ENCODE measurements at regions not wholly inside any gene's neighbourhood (a gene's known extent, or its start where the extent isn't known, plus 50 kb on each side); places are given as distances from the start of the nearest gene placed in this dataset.
A peak's percentile ranks its signal among the peaks of the same experiment; 100 is the strongest.

GRCh38 chr6:21800330-21800729 is 206.8 kb downstream of the SOX4 start:
- no peak overlapping the region for H3K9ac ChIP-seq
- WGBS, 2 experiments (ENCODE audit: low coverage in 1 of 2, low lambda C conversion rate in 2 of 2, missing lambda C conversion rate in 2 of 2) = 78% methylated on average over 2 of the region's 2 CpGs
- in situ Hi-C loops (cut with MboI) = no loop called here
- no peaks in the 10 kb centered on the region for H3K27me3 ChIP-seq (replicated peaks; ENCODE audit: insufficient read depth)
- H3K9me3 ChIP-seq (ENCODE audit: low read depth) = no peaks in the 10 kb centered on the region
- no peak overlapping the region for H3K4me3 ChIP-seq
- no peaks in the 10 kb centered on the region for H3K79me2 ChIP-seq (ENCODE audit: insufficient read depth)
- H3K27ac ChIP-seq = no peak overlapping the region
- no peak overlapping the region for H3K4me2 ChIP-seq (ENCODE audit: unreplicated experiment)
- H4K20me1 ChIP-seq (ENCODE audit: insufficient read depth) = no peaks in the 10 kb centered on the region
- H2AFZ ChIP-seq = no peak overlapping the region
- no peak for TF ChIP-seq EZH2phosphoT487 (IDR thresholded peaks at IDR 0.05; ENCODE audit: insufficient read depth, low read depth)
- no peak for TF ChIP-seq EZH2 (IDR thresholded peaks at IDR 0.05; ENCODE audit: insufficient read depth, poor library complexity, severe bottlenecking)
- H3K4me1 ChIP-seq (ENCODE audit: insufficient read depth) = no peaks in the 10 kb centered on the region
- no peaks in the 10 kb centered on the region for H3F3A ChIP-seq (ENCODE audit: insufficient read depth)
- DNase-seq = no peak
- H3K36me3 ChIP-seq (ENCODE audit: low read depth) = no peaks in the 10 kb centered on the region
- H3K9me2 ChIP-seq (ENCODE audit: insufficient read depth) = no peaks in the 10 kb centered on the region

GRCh38 chr6:21800948-21801438 is 207.4 kb downstream of the SOX4 start:
- WGBS, 2 experiments (ENCODE audit: low coverage in 1 of 2, low lambda C conversion rate in 2 of 2, missing lambda C conversion rate in 2 of 2) = 88 to 90% methylated on average over 11 of the region's 11 CpGs
- no peak overlapping the region for H3K27ac ChIP-seq

GRCh38 chr6:21801446-21802174 is 208.1 kb downstream of the SOX4 start:
- Histone ChIP-seq H3K4me2 (ENCODE audit: unreplicated experiment) (no peak overlapping the region), H3K9me3 (ENCODE audit: low read depth) (no peaks in the 10 kb centered on the region), H3K9ac (no peak overlapping the region), H2AFZ (0 out of 2 replicates have a peak overlapping the region, but pooled peaks have one; percentile 20), H3K9me2 (ENCODE audit: insufficient read depth) (no peaks in the 10 kb centered on the region), H4K20me1 (ENCODE audit: insufficient read depth) (no peaks in the 10 kb centered on the region), H3F3A (ENCODE audit: insufficient read depth) (no peaks in the 10 kb centered on the region), H3K27me3 (replicated peaks; ENCODE audit: insufficient read depth) (no peaks in the 10 kb centered on the region), H3K4me3 (no peak overlapping the region), H3K79me2 (ENCODE audit: insufficient read depth) (no peaks in the 10 kb centered on the region), H3K4me1 (ENCODE audit: insufficient read depth) (no peaks in the 10 kb centered on the region), H3K36me3 (ENCODE audit: low read depth) (no peaks in the 10 kb centered on the region), H3K27ac (no peak overlapping the region)
- in situ Hi-C loops (cut with MboI) = no loop called here
- TF ChIP-seq EZH2 (IDR thresholded peaks at IDR 0.05; ENCODE audit: insufficient read depth, poor library complexity, severe bottlenecking) (no peak), EZH2phosphoT487 (IDR thresholded peaks at IDR 0.05; ENCODE audit: insufficient read depth, low read depth) (no peak)
- WGBS, 2 experiments (ENCODE audit: low coverage in 1 of 2, low lambda C conversion rate in 2 of 2, missing lambda C conversion rate in 2 of 2) = 10 to 36% methylated on average over 1 of the region's 1 CpG
- no peak for DNase-seq

More at GRCh38 chr6:21800948-21801438, 207.4 kb downstream of the SOX4 start:
- no peaks in the 10 kb centered on the region for H4K20me1 ChIP-seq (ENCODE audit: insufficient read depth)
- no peak overlapping the region for H2AFZ ChIP-seq
- no peaks in the 10 kb centered on the region for H3F3A ChIP-seq (ENCODE audit: insufficient read depth)
- no peak overlapping the region for H3K4me3 ChIP-seq
- no peaks in the 10 kb centered on the region for H3K4me1 ChIP-seq (ENCODE audit: insufficient read depth)
- H3K9ac ChIP-seq = no peak overlapping the region
- in situ Hi-C loops (cut with MboI) = no loop called here
- H3K9me2 ChIP-seq (ENCODE audit: insufficient read depth) = no peaks in the 10 kb centered on the region
- H3K4me2 ChIP-seq (ENCODE audit: unreplicated experiment) = no peak overlapping the region
- TF ChIP-seq EZH2phosphoT487 (IDR thresholded peaks at IDR 0.05; ENCODE audit: insufficient read depth, low read depth) (no peak), EZH2 (IDR thresholded peaks at IDR 0.05; ENCODE audit: insufficient read depth, poor library complexity, severe bottlenecking) (no peak)
- H3K9me3 ChIP-seq (ENCODE audit: low read depth) = no peaks in the 10 kb centered on the region
- no peaks in the 10 kb centered on the region for H3K36me3 ChIP-seq (ENCODE audit: low read depth)
- peak; percentile 18 for DNase-seq
- H3K27me3 ChIP-seq (replicated peaks; ENCODE audit: insufficient read depth) = no peaks in the 10 kb centered on the region
- no peaks in the 10 kb centered on the region for H3K79me2 ChIP-seq (ENCODE audit: insufficient read depth)

GRCh38 chr6:21802175-21802822 is 208.7 kb downstream of the SOX4 start:
- 53 to 67% methylated on average over 2 of the region's 2 CpGs for WGBS, 2 experiments (ENCODE audit: low coverage in 1 of 2, low lambda C conversion rate in 2 of 2, missing lambda C conversion rate in 2 of 2)
- no peaks in the 10 kb centered on the region for H3K36me3 ChIP-seq (ENCODE audit: low read depth)
- H3K9me3 ChIP-seq (ENCODE audit: low read depth) = no peaks in the 10 kb centered on the region
- 0 out of 2 replicates have a peak overlapping the region, but pooled peaks have one; percentile 20 for H2AFZ ChIP-seq
- H3K4me2 ChIP-seq (ENCODE audit: unreplicated experiment) = no peak overlapping the region
- H3K79me2 ChIP-seq (ENCODE audit: insufficient read depth) = no peaks in the 10 kb centered on the region
- DNase-seq = no peak
- H3K9me2 ChIP-seq (ENCODE audit: insufficient read depth) = no peaks in the 10 kb centered on the region
- in situ Hi-C loops (cut with MboI) = no loop called here
- H3F3A ChIP-seq (ENCODE audit: insufficient read depth) = no peaks in the 10 kb centered on the region
- no peaks in the 10 kb centered on the region for H3K27me3 ChIP-seq (replicated peaks; ENCODE audit: insufficient read depth)
- no peak overlapping the region for H3K9ac ChIP-seq
- no peak overlapping the region for H3K27ac ChIP-seq
- no peaks in the 10 kb centered on the region for H3K4me1 ChIP-seq (ENCODE audit: insufficient read depth)
- no peak overlapping the region for H3K4me3 ChIP-seq
- H4K20me1 ChIP-seq (ENCODE audit: insufficient read depth) = no peaks in the 10 kb centered on the region
- TF ChIP-seq EZH2 (IDR thresholded peaks at IDR 0.05; ENCODE audit: insufficient read depth, poor library complexity, severe bottlenecking) = no peak
- no peak for TF ChIP-seq EZH2phosphoT487 (IDR thresholded peaks at IDR 0.05; ENCODE audit: insufficient read depth, low read depth)
